Endothelial cell of umbilical vein (primary cell): ENCODE measurements at regions not wholly inside any gene's neighbourhood (a gene's known extent, or its start where the extent isn't known, plus 50 kb on each side); places are given as distances from the start of the nearest gene placed in this dataset.
"Not testable (repeated sequence)": the region's sequence is repeated elsewhere in the genome, so short reads cannot be mapped to it uniquely, and the experiment has no call there.

Experiments
- BruUV-seq: library from RNA; stranded (reverse); fragments of 400-500 nt; replicated peaks from 2 replicates; lab custom pipeline; 2021; lab: Mats Ljungman, UMichigan
- CTCF ChIA-PET: fragments of 300-600, 350-600 bp; sonication (Branson Sonifier 250); formaldehyde crosslinking; loops from one replicate; lab custom pipeline; 2021; ENCODE audit warnings: antibody characterized with exemption, inconsistent platforms; lab: Charles Lee
- POLR2A ChIA-PET: fragments of 300-600, 350-600 bp; sonication (Branson Sonifier 250); formaldehyde crosslinking; loops from one replicate; lab custom pipeline; 2021; ENCODE audit warnings: antibody characterized with exemption, inconsistent platforms; lab: Charles Lee
- DNase-seq: peaks from one replicate; pipeline ENCODE4 v3.0.0-alpha.2; 2011; ENCODE audit warnings: low read depth, low spot score
- FAIRE-seq: peaks from 2 replicates; lab custom pipeline; 2011; peaks lifted over from hg19 to GRCh38; lab: Jason Lieb, UNC
- H2AFZ ChIP-seq: 2 replicates; pipeline ENCODE4 v1.6.0; 2012; ENCODE audit warnings: low read depth, low read length, control low read depth, inconsistent platforms
- H3K27ac ChIP-seq: 2 replicates; pipeline ENCODE4 v1.5.1; 2011; ENCODE audit warnings: low read depth, mild to moderate bottlenecking, control low read depth, low read length, moderate library complexity; ENCODE audit not compliant: insufficient read depth
- H3K27me3 ChIP-seq, 2 experiments: 2 replicates each; pipeline versions ENCODE4 v1.6.0 to v1.6.1; 2011; ENCODE audit warnings: low read length in 2 of 2, mixed read lengths in 1 of 2; ENCODE audit not compliant: control insufficient read depth in 2 of 2, insufficient read depth in 2 of 2
- H3K36me3 ChIP-seq, 2 experiments: 2 replicates in 1 of 2; 3 replicates in 1 of 2; pipeline ENCODE4 v1.5.1; 2011; ENCODE audit warnings: low read length in 2 of 2, mild to moderate bottlenecking in 1 of 2, moderate library complexity in 1 of 2; ENCODE audit not compliant: control insufficient read depth in 2 of 2, insufficient read depth in 2 of 2; ENCODE audit errors: extremely low read depth in 1 of 2
- H3K4me1 ChIP-seq: 3 replicates; pipeline ENCODE4 v1.5.1; 2011; ENCODE audit warnings: mild to moderate bottlenecking, low read length; ENCODE audit not compliant: control insufficient read depth, insufficient read depth; ENCODE audit errors: extremely low read depth
- H3K4me2 ChIP-seq: 2 replicates; pipeline ENCODE4 v1.6.1; 2011; ENCODE audit warnings: low read length, control low read depth, mixed read lengths; ENCODE audit not compliant: insufficient read depth
- H3K4me3 ChIP-seq, 3 experiments: fragments of 200-600 bp in 1 of 3; sonication (generic), shearing (Covaris generic) in 1 of 3; replicated peaks in 1 of 3; 2 replicates each; pipeline ENCODE4 v1.5.1; 2011 to 2016; ENCODE audit warnings: control low read depth in 3 of 3, low read length in 3 of 3, mild to moderate bottlenecking in 2 of 3, inconsistent platforms in 1 of 3, low read depth in 1 of 3, moderate library complexity in 1 of 3; ENCODE audit not compliant: insufficient read depth in 1 of 3
- H3K79me2 ChIP-seq: 2 replicates; pipeline ENCODE4 v1.6.0; 2012; ENCODE audit warnings: low read length, inconsistent platforms; ENCODE audit not compliant: control insufficient read depth, insufficient read depth
- H3K9ac ChIP-seq: replicated peaks from 2 replicates; pipeline ENCODE3; 2011; ENCODE audit warnings: low read length, control low read depth; ENCODE audit not compliant: insufficient read depth; ENCODE audit errors: extremely low read depth
- H3K9me1 ChIP-seq: replicated peaks from 3 replicates; pipeline ENCODE4 v1.6.0; 2011; ENCODE audit warnings: mild to moderate bottlenecking, low read length; ENCODE audit not compliant: control insufficient read depth, insufficient read depth; ENCODE audit errors: extremely low read depth
- H3K9me3 ChIP-seq: replicated peaks from 2 replicates; pipeline ENCODE4 v1.5.1; 2012; ENCODE audit warnings: low read length, inconsistent platforms; ENCODE audit not compliant: control insufficient read depth, insufficient read depth
- H4K20me1 ChIP-seq: replicated peaks from 2 replicates; pipeline ENCODE3; 2011; ENCODE audit warnings: mild to moderate bottlenecking, low read length; ENCODE audit not compliant: control insufficient read depth, insufficient read depth; ENCODE audit errors: extremely low read depth
- CTCF ChIP-seq, 2 donors: IDR thresholded peaks; 1 replicate in 1 of 2; 2 replicates in 1 of 2; pipeline ENCODE4 v1.5.1; 2011; ENCODE audit warnings: low read length in 2 of 2, mild to moderate bottlenecking in 2 of 2, moderate library complexity in 2 of 2, control low read depth in 1 of 2, inconsistent platforms in 1 of 2, low read depth in 1 of 2; ENCODE audit not compliant: insufficient read depth in 1 of 2; ENCODE audit errors: extremely low read depth in 1 of 2
- EZH2 ChIP-seq: IDR thresholded peaks from 2 replicates; pipeline ENCODE4 v1.6.1; 2012; ENCODE audit warnings: borderline replicate concordance, low read depth, mild to moderate bottlenecking, moderate library complexity, low read length, inconsistent platforms; ENCODE audit not compliant: severe bottlenecking
- FOS ChIP-seq: IDR thresholded peaks from 2 replicates; pipeline ENCODE4 v1.6.1; 2011; ENCODE audit warnings: mild to moderate bottlenecking, low read length, moderate library complexity, borderline replicate concordance; ENCODE audit not compliant: insufficient read depth
- GATA2 ChIP-seq: IDR thresholded peaks from 2 replicates; pipeline ENCODE4 v1.7.0; 2011; ENCODE audit warnings: low read depth, mild to moderate bottlenecking, moderate library complexity, mixed read lengths, low read length; ENCODE audit not compliant: insufficient read length, insufficient read depth
- JUN ChIP-seq: IDR thresholded peaks from 2 replicates; pipeline ENCODE4 v1.6.1; 2011; ENCODE audit warnings: borderline replicate concordance, low read depth; ENCODE audit not compliant: insufficient read length, insufficient read depth
- POLR2A ChIP-seq: IDR thresholded peaks from 2 replicates; pipeline ENCODE4 v1.6.1; 2012; ENCODE audit warnings: low read depth, mild to moderate bottlenecking, control low read depth, low read length
- POLR2AphosphoS5 ChIP-seq: IDR thresholded peaks from 2 replicates; pipeline ENCODE4 v1.6.1; 2012; ENCODE audit warnings: low read depth, mild to moderate bottlenecking, control low read depth, low read length, moderate library complexity; ENCODE audit not compliant: insufficient read depth
- dilution Hi-C: fragments of 300-500 bp; cut with MboI; formaldehyde crosslinking; loops from one replicate; pipeline ENCODE4 v1.15.0; 2019; ENCODE audit warnings: low sequenced_read_pairs; ENCODE audit not compliant: extremely low pct_ligation_motif_present
- intact Hi-C: fragments of 100-400 bp; cut with micrococcal nuclease; formaldehyde crosslinking; loops from one replicate; pipeline ENCODE4 v1.10.0; 2022

- POLR2A ChIA-PET: no interaction called here
- Histone ChIP-seq H3K27me3 (no peaks in the 10 kb centered on the region), H3K36me3 (no peaks in the 10 kb centered on the region), H3K4me3 (no peak overlapping the region), H3K9me3 (no peaks in the 10 kb centered on the region), H3K4me1 (peaks cover 5% of the 10 kb centered on the region), H3K9ac (no peak overlapping the region), H3K79me2 (no peaks in the 10 kb centered on the region), H3K4me2 (peak overlapping the region; percentile 35), H3K9me1 (no peaks in the 10 kb centered on the region), H2AFZ (peak overlapping the region; percentile 17), H3K27ac (peak overlapping the region; percentile 38), H4K20me1 (no peaks in the 10 kb centered on the region)
- TF ChIP-seq POLR2AphosphoS5 (peak; percentile 23), GATA2 (no peak), POLR2A (no peak), FOS (peak; percentile 61), EZH2 (no peak), CTCF (IDR thresholded peaks at IDR 0.05; ENCODE audit: extremely low read depth in 1 of 2, insufficient read depth in 1 of 2, low read depth in 1 of 2, low read length in 2 of 2) (no peak), JUN (peak; percentile 70)
- no TSS peak for BruUV-seq
- intact Hi-C loops: no loop called here
- FAIRE-seq (peak; percentile 80), DNase-seq (peak; percentile 80)
- dilution Hi-C loops: no loop called here
- CTCF ChIA-PET: no interaction called here
Measured at GRCh38 chr4:12439633-12440305, 1011.1 kb upstream of the HS3ST1 start.

GRCh38 chr4:12431259-12431658 is 1002.6 kb upstream of the HS3ST1 start:
- intact Hi-C loops, DNase-seq, CTCF ChIA-PET, H3K4me3 ChIP-seq, H3K79me2 ChIP-seq, dilution Hi-C loops, H2AFZ ChIP-seq, H3K4me1 ChIP-seq, H3K9me1 ChIP-seq, H3K9me3 ChIP-seq, FAIRE-seq, H4K20me1 ChIP-seq, H3K36me3 ChIP-seq, BruUV-seq, H3K4me2 ChIP-seq, H3K27ac ChIP-seq, H3K9ac ChIP-seq, POLR2A ChIA-PET, H3K27me3 ChIP-seq: not testable (repeated sequence)
